Subcutaneous abdominal adipose tissue (tissue), 5 donors: ENCODE measurements at regions not wholly inside any gene's neighbourhood (a gene's known extent, or its start where the extent isn't known, plus 50 kb on each side); places are given as distances from the start of the nearest gene placed in this dataset.

ENCODE experiments used
- H3K27ac ChIP-seq: one replicate; pipeline ENCODE4 v1.7.0; 2013; ENCODE audit warnings: low read depth, mild to moderate bottlenecking, inconsistent platforms, low read length, moderate library complexity
- H3K27me3 ChIP-seq, 5 donors: one replicate each; pipeline ENCODE4 v1.7.0; 2013; ENCODE audit warnings: low read length in 5 of 5, inconsistent platforms in 1 of 5; ENCODE audit not compliant: control insufficient read depth in 5 of 5, insufficient read depth in 4 of 5
- H3K36me3 ChIP-seq, 5 donors: one replicate each; pipeline ENCODE4 v1.7.0; 2013; ENCODE audit warnings: low read length in 5 of 5; ENCODE audit not compliant: control insufficient read depth in 5 of 5, insufficient read depth in 5 of 5
- H3K4me1 ChIP-seq, 5 donors: one replicate each; pipeline ENCODE4 v1.7.0; 2013; ENCODE audit warnings: low read length in 5 of 5, mild to moderate bottlenecking in 3 of 5, moderate library complexity in 1 of 5; ENCODE audit not compliant: control insufficient read depth in 5 of 5, insufficient read depth in 5 of 5
- H3K4me3 ChIP-seq, 5 donors: one replicate each; pipeline ENCODE4 v1.7.0; 2013; ENCODE audit warnings: low read length in 5 of 5, low read depth in 1 of 5
- H3K9ac ChIP-seq, 5 donors: one replicate each; pipeline ENCODE4 v1.7.0; 2013; ENCODE audit warnings: low read length in 5 of 5, mild to moderate bottlenecking in 4 of 5, moderate library complexity in 3 of 5
- H3K9me3 ChIP-seq, 5 donors: one replicate each; pipeline ENCODE4 v1.7.0; 2013; ENCODE audit warnings: low read length in 5 of 5; ENCODE audit not compliant: control insufficient read depth in 5 of 5
- donor health status: healthy.
- donor health status: healthy.
- donor health status: healthy.
- donor health status: healthy.
- donor health status: healthy.

DNA sequence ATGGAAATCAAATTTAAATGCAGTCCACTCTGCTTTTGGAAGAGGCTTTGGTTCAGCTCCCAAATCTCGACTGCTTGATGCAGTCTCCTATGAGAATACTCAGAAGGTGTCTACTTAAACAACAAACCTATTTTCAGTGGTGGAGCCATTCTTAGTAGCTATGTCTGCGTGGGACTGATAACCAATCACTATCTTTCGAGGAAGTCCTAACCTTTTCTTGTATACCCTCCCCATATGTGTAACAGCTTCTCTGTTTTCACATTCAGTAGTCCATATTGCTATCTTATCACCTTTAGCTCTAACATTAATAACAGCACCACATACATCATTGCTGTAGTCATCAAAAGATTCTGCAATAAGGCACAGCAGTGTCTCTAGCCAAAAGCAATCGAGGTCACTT lies 333.0 kb upstream of the ATP11B start:
- Histone ChIP-seq H3K4me1 (no peaks in the 10 kb centered on the region), H3K9me3 (peaks cover 0 to 3% (median 0%) of the 10 kb centered on the region in 5 donors), H3K27me3 (no peaks in the 10 kb centered on the region), H3K4me3 (no peak overlapping the region), H3K9ac (no peak overlapping the region), H3K27ac (no peak overlapping the region), H3K36me3 (no peaks in the 10 kb centered on the region)

DNA sequence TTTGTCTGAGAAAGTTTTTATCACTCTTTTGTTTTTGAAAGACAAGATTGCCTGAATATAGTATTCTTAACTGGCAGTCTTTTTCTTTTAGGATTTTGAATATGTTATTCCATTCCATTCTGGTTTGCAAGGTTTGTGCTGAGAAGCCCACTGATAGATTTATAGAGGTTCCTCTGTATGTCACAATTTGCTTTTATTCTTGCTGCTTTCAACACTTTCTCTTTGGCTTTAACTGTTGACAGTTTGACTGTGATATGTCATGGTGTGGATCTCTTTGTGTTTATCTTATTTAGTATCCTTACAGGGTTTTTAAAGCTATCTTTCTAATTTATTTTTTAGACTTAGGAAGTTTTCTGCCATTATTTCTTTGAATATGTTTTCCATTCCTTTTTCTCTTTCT lies 331.2 kb upstream of the ATP11B start:
- Histone ChIP-seq H3K36me3 (no peaks in the 10 kb centered on the region), H3K9ac (no peak overlapping the region), H3K9me3 (peaks cover 0 to 3% (median 0%) of the 10 kb centered on the region in 5 donors), H3K27ac (no peak overlapping the region), H3K4me1 (no peaks in the 10 kb centered on the region), H3K27me3 (no peaks in the 10 kb centered on the region), H3K4me3 (no peak overlapping the region)

DNA sequence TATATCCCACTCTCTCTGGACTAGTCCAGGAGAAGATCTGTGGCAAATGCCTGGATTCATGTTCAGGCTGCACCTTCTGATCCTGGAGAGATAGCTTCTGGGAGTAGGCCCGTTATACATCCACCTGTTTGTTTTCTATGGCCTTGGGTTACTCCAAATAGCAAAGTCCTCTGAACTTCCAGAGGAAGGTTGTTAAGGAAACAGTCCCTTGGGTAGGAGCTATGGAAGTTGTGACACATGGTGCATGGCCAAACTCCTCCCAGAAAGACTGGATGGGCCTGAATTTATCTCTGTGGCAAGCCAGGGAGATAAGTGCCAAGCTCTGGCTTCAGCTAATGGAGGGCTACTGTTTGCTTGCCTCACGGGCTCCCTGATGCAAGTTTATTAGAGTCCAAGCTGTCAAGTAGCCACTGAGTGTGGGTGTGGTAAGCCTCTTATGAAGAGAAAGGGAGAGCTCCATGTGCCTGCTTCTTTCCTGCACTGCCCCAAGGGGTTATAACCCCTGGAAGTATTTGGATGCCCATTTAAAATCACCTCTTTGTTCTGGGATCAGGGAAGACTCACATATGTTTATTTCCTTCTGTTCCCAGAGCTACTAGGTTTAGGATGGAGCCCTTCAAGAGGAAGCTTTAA lies 328.7 kb upstream of the ATP11B start:
- Histone ChIP-seq H3K27ac (no peak overlapping the region), H3K36me3 (no peaks in the 10 kb centered on the region), H3K4me1 (no peaks in the 10 kb centered on the region), H3K9me3 (peaks cover 0 to 3% (median 0%) of the 10 kb centered on the region in 5 donors), H3K9ac (no peak overlapping the region), H3K27me3 (no peaks in the 10 kb centered on the region), H3K4me3 (no peak overlapping the region)

DNA sequence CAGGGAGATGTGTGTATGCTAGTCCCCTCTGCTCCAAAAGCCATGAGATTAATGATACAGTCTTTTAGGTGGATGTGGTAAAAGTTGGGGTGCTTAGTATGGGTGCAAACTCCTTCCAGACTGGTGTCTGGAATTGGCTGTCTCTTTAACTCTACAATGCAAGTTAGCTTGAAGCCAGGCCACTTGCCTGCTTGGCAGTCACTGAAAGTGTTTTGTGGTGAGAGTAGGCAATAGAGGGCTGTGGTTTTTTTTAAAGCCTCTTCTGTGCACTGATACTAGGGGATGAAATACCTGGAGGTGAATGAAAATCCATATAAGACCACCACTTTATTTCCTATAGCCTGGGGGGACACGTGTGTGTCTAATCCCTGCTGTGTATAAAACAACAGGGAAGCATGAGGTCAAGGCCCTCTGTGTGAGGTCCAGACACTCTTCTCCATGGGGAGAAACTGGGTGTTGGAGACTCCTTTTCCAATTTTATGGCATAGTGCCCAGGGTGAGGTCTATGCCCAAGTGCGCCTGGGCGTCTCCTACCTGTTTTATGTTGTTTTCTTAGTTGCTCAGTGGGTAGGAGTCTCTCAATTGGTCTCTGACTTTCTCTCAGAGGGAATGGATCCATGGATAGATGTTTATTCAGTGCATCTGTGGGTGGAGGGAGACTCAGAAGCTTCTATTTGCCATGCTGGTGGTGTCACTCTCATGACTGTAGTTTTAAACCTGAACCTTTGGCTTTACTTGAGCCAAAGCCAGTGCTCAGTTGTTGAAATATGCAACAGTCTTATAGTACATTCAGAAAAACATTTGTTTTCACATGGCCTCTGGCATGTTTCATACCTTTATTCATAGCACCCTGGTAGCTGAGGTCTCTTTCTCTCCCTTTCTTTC lies 327.8 kb upstream of the ATP11B start:
- H3K36me3 ChIP-seq = no peaks in the 10 kb centered on the region

DNA sequence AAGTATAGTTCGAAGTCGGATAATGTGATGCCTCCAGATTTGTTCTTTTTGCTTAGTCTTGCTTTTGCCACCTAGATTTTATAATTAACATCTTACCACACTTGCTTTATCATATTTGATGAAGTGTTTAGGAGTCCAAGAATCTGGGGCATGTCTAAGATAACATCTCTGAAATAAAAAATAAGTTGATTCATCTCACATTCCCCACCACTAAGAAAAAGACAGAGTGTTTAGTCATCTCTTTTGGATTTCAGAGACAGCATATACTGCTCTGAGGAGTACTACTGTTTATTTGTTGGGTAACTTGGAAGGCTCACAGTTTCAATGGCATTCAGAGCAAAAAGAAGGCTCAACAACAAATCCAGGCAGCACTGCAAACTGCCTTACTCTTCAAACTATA lies 324.2 kb upstream of the ATP11B start:
- no peaks in the 10 kb centered on the region for H3K36me3 ChIP-seq
- H3K4me3 ChIP-seq = no peak overlapping the region
- no peak overlapping the region for H3K9ac ChIP-seq
- no peak overlapping the region for H3K27ac ChIP-seq
- H3K27me3 ChIP-seq = no peaks in the 10 kb centered on the region
- no peaks in the 10 kb centered on the region for H3K4me1 ChIP-seq
- no peaks in the 10 kb centered on the region for H3K9me3 ChIP-seq

More for the DNA sequence above, 327.8 kb upstream of the ATP11B start:
- Histone ChIP-seq H3K4me1 (no peaks in the 10 kb centered on the region), H3K27ac (no peak overlapping the region), H3K9me3 (peaks cover 0 to 3% (median 0%) of the 10 kb centered on the region in 5 donors), H3K27me3 (no peaks in the 10 kb centered on the region), H3K4me3 (no peak overlapping the region), H3K9ac (no peak overlapping the region)

DNA sequence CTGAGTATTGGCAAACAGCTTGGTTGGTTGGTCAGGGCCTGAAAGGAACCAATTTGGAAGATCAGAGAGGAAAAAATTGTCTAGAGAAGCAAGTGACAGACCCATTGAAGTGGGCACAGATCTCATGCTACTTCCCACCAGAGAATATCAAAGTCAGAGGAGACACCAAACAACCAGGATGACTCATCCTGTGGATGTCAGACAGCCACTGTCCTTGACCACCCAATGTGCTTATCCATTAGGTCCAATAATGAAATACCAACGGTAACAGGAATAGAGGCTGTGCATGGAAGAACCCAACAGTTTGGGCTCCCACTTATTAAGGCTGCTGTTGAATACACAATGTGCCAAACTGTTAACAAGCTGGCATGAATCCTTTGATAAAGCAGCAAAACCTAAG lies 323.1 kb upstream of the ATP11B start:
- Histone ChIP-seq H3K9me3 (no peaks in the 10 kb centered on the region), H3K4me1 (no peaks in the 10 kb centered on the region), H3K27me3 (no peaks in the 10 kb centered on the region), H3K36me3 (no peaks in the 10 kb centered on the region), H3K9ac (no peak overlapping the region), H3K4me3 (no peak overlapping the region), H3K27ac (no peak overlapping the region)

DNA sequence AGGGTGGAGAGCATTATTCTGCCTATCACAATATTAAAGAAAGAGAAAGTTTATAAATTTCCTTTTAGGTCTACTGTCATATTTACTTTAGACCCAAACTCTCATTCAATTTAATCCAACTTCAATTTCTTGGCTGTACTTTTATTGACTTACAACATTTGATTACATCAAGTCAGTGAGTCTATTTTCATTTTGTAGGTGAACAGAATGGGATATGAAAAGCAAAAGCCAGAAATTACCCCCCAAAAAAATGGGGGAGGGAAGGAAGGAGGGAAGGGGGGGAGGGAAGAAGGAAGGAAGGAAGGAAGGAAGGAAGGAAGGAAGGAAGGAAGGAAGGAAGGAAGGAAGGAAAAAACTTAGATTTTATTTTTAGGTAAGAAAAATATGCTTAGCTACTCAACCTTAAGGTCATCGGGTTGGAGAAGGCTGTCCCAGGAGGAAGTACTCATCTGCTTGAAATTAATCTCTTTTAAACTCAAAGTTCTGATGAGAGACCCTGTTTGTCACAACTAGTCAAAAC lies 320.1 kb upstream of the ATP11B start:
- no peak overlapping the region for H3K4me3 ChIP-seq
- no peaks in the 10 kb centered on the region for H3K4me1 ChIP-seq

DNA sequence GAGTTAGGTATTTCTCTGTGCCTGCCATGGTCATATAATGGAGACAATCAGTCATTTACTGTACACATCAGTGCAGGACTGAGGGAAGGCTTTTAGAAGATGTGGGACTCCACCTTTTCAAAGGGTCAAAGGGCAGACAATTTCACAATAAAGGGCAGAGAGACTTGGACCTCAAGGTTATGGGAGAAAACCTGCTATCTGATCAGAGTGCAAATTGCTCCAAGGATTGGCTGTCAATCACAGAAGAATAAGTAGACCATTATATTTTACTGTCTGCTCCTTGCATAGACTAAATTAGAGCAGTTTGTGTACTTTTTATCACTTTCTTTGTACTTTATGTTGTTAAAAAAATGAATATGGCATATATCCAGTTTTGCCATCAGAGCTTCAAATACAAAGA lies 314.9 kb upstream of the ATP11B start:
- no peak overlapping the region for H3K27ac ChIP-seq
- no peaks in the 10 kb centered on the region for H3K9me3 ChIP-seq
- H3K27me3 ChIP-seq = no peaks in the 10 kb centered on the region
- no peaks in the 10 kb centered on the region for H3K4me1 ChIP-seq
- no peaks in the 10 kb centered on the region for H3K36me3 ChIP-seq
- no peak overlapping the region for H3K4me3 ChIP-seq
- no peak overlapping the region for H3K9ac ChIP-seq

More for the DNA sequence above, 320.1 kb upstream of the ATP11B start:
- Histone ChIP-seq H3K36me3 (no peaks in the 10 kb centered on the region), H3K27ac (no peak overlapping the region), H3K27me3 (no peaks in the 10 kb centered on the region), H3K9ac (no peak overlapping the region), H3K9me3 (no peaks in the 10 kb centered on the region)

DNA sequence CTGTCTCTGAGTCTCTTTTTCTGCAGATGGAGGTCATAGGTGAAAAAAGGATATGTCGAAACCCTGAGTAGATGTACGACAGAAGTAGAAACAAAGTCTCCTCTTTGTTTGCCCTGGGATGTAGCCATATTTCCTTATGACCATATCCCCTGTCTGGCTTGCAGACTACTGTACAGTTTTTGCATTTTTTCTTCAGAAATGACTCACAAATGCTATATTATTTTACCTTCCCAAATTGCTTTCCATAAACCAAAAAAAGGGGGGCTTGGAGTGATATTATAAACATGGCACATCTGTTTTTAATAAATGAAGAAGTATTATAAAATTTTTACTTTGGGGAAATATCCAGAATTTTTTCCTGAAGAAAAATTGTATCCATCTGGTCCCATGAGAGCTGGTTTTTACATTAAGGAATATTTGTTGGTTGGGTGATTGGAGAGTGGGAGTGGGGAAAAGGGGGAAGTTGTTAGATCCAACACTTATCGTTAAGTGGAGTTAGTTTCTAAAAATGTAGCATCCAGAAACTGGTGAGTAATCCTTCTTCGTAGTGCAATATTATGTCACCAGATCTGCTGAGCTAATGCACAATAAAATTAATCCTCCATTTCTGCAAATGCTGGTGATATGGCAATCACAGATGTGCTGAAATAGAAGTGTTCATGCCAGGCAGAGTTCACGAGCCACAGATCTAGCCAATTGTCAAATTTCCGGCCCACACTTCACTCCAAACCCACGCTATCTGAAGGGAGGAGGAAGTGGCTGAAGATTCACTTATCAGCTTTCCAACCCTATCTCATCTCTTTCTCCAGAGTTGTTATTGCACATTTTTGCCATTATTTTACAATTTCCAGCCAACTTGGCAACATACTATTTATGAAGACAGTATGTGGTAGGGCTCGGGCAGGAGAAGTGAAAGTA lies 313.6 kb upstream of the ATP11B start:
- Histone ChIP-seq H3K4me1 (no peaks in the 10 kb centered on the region), H3K9ac (no peak overlapping the region), H3K9me3 (no peaks in the 10 kb centered on the region), H3K27ac (no peak overlapping the region), H3K36me3 (no peaks in the 10 kb centered on the region), H3K27me3 (no peaks in the 10 kb centered on the region), H3K4me3 (no peak overlapping the region)
